ENCODE measurements at regions not wholly inside any gene's neighbourhood (a gene's known extent, or its start where the extent isn't known, plus 50 kb on each side); places are given as distances from the start of the nearest gene placed in this dataset.

GRCh38 chr4:43867908-43868307 lies 580.7 kb downstream of the KCTD8 start:
- TF ChIP-seq RBM22 (optimal IDR thresholded peaks at IDR 0.05; ENCODE audit: low read length) = no peak
- no peak for TF ChIP-seq BCL6 (CRISPR knock-in tag; IDR thresholded peaks at IDR 0.05)
- TF ChIP-seq RBAK (CRISPR knock-in tag; IDR thresholded peaks at IDR 0.05) = no peak
- TF ChIP-seq XRCC5 (optimal IDR thresholded peaks at IDR 0.05; ENCODE audit: low read length) = no peak
- no peak for TF ChIP-seq HES4 (CRISPR knock-in tag; IDR thresholded peaks at IDR 0.05; ENCODE audit: borderline replicate concordance)
- no peak for TF ChIP-seq ZNF10 (CRISPR knock-in tag; IDR thresholded peaks at IDR 0.05; ENCODE audit: borderline replicate concordance, low read depth)
- no peak for TF ChIP-seq LBX2 (CRISPR knock-in tag; IDR thresholded peaks at IDR 0.05; ENCODE audit: borderline replicate concordance)
- no peak for TF ChIP-seq GLI4 (CRISPR knock-in tag; IDR thresholded peaks at IDR 0.05; ENCODE audit: borderline replicate concordance)
- no peak overlapping the region for H3K4me2 ChIP-seq (ENCODE audit: low read depth, low read length)
- intact Hi-C loops (cut with micrococcal nuclease; ENCODE audit: unreplicated experiment) (no loop called here), in situ Hi-C loops (cut with HindIII; ENCODE audit: extremely low pct_ligation_motif_present, low pct_unique_long_range_greater_than_20kb) (no loop called here)
- BruUV-seq (replicated peaks) = no TSS peak
- whole genome bisulfite sequencing (ENCODE audit: low lambda C conversion rate) = 0% methylated on average over 2 of the region's 2 CpGs
- DNase-seq (ENCODE audit: low spot score) = no peak
- no peak overlapping the region for H3K27ac ChIP-seq (ENCODE audit: extremely low read length, insufficient read depth, low read length)
- H3K27me3 ChIP-seq (ENCODE audit: control insufficient read depth in 1 of 2, insufficient read depth in 2 of 2, low read length in 2 of 2) = no peaks in the 10 kb centered on the region
- no peaks in the 10 kb centered on the region for H3K79me2 ChIP-seq (ENCODE audit: insufficient read depth, low read length)
- no peak for FAIRE-seq
- H3K9me3 ChIP-seq (ENCODE audit: low read length) = peaks cover 51% of the 10 kb centered on the region
- no peak overlapping the region for H2AFZ ChIP-seq (ENCODE audit: low read length)
- ChIA-PET POLR2A (no interaction called here), CTCF (ENCODE audit: low intra/inter-chr PET ratio, low total read pairs) (no interaction called here)
- ATAC-seq = no peak
- H3K36me3 ChIP-seq (replicated peaks in 1 of 2; ENCODE audit: control insufficient read depth in 1 of 2, insufficient read depth in 2 of 2, low read length in 2 of 2) = no peaks in the 10 kb centered on the region
- no peak overlapping the region for H3K4me3 ChIP-seq (replicated peaks in 1 of 3; ENCODE audit: insufficient read depth in 1 of 3, low read depth in 2 of 3, low read length in 3 of 3)
- no peaks in the 10 kb centered on the region for H3K4me1 ChIP-seq (ENCODE audit: insufficient read depth, low read length)
- no peak overlapping the region for H3K9ac ChIP-seq (ENCODE audit: insufficient read depth, low read depth, low read length)
- H4K20me1 ChIP-seq (ENCODE audit: insufficient read depth, low read length) = no peaks in the 10 kb centered on the region

- Histone ChIP-seq H3K27ac (ENCODE audit: extremely low read length, insufficient read depth, low read length) (no peak overlapping the region), H3K79me2 (ENCODE audit: insufficient read depth, low read length) (no peaks in the 10 kb centered on the region), H3K4me2 (ENCODE audit: low read depth, low read length) (no peak overlapping the region), H3K9me3 (ENCODE audit: low read length) (peaks cover 28% of the 10 kb centered on the region), H3K4me3 (replicated peaks in 1 of 3; ENCODE audit: insufficient read depth in 1 of 3, low read depth in 2 of 3, low read length in 3 of 3) (no peak overlapping the region), H2AFZ (ENCODE audit: low read length) (no peak overlapping the region), H3K36me3 (replicated peaks in 1 of 2; ENCODE audit: control insufficient read depth in 1 of 2, insufficient read depth in 2 of 2, low read length in 2 of 2) (no peaks in the 10 kb centered on the region), H3K9ac (ENCODE audit: insufficient read depth, low read depth, low read length) (no peak overlapping the region), H3K4me1 (ENCODE audit: insufficient read depth, low read length) (no peaks in the 10 kb centered on the region), H4K20me1 (ENCODE audit: insufficient read depth, low read length) (no peaks in the 10 kb centered on the region), H3K27me3 (ENCODE audit: control insufficient read depth in 1 of 2, insufficient read depth in 2 of 2, low read length in 2 of 2) (no peaks in the 10 kb centered on the region)
- FAIRE-seq (no peak), DNase-seq (ENCODE audit: low spot score) (no peak), ATAC-seq (no peak)
- ChIA-PET POLR2A (no interaction called here), CTCF (ENCODE audit: low intra/inter-chr PET ratio, low total read pairs) (no interaction called here)
- WGBS (ENCODE audit: low lambda C conversion rate) = 16% methylated on average over 4 of the region's 4 CpGs
- intact Hi-C loops (cut with micrococcal nuclease; ENCODE audit: unreplicated experiment) (no loop called here), in situ Hi-C loops (cut with HindIII; ENCODE audit: extremely low pct_ligation_motif_present, low pct_unique_long_range_greater_than_20kb) (no loop called here)
- no TSS peak for BruUV-seq (replicated peaks)
- TF ChIP-seq KDM1A (CRISPR knock-in tag; IDR thresholded peaks at IDR 0.05) = no peak
- TF ChIP-seq, protein P1, sequence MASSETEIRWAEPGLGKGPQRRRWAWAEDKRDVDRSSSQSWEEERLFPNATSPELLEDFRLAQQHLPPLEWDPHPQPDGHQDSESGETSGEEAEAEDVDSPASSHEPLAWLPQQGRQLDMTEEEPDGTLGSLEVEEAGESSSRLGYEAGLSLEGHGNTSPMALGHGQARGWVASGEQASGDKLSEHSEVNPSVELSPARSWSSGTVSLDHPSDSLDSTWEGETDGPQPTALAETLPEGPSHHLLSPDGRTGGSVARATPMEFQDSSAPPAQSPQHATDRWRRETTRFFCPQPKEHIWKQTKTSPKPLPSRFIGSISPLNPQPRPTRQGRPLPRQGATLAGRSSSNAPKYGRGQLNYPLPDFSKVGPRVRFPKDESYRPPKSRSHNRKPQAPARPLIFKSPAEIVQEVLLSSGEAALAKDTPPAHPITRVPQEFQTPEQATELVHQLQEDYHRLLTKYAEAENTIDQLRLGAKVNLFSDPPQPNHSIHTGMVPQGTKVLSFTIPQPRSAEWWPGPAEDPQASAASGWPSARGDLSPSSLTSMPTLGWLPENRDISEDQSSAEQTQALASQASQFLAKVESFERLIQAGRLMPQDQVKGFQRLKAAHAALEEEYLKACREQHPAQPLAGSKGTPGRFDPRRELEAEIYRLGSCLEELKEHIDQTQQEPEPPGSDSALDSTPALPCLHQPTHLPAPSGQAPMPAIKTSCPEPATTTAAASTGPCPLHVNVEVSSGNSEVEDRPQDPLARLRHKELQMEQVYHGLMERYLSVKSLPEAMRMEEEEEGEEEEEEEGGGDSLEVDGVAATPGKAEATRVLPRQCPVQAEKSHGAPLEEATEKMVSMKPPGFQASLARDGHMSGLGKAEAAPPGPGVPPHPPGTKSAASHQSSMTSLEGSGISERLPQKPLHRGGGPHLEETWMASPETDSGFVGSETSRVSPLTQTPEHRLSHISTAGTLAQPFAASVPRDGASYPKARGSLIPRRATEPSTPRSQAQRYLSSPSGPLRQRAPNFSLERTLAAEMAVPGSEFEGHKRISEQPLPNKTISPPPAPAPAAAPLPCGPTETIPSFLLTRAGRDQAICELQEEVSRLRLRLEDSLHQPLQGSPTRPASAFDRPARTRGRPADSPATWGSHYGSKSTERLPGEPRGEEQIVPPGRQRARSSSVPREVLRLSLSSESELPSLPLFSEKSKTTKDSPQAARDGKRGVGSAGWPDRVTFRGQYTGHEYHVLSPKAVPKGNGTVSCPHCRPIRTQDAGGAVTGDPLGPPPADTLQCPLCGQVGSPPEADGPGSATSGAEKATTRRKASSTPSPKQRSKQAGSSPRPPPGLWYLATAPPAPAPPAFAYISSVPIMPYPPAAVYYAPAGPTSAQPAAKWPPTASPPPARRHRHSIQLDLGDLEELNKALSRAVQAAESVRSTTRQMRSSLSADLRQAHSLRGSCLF (CRISPR knock-in tag; IDR thresholded peaks at IDR 0.05; ENCODE audit: borderline replicate concordance) = no peak
- no peak for TF ChIP-seq ZNF441 (CRISPR knock-in tag; IDR thresholded peaks at IDR 0.05; ENCODE audit: borderline replicate concordance)
- no peak for TF ChIP-seq SMAD3 (CRISPR knock-in tag; IDR thresholded peaks at IDR 0.05)
- no peak for TF ChIP-seq NFE2L1 (CRISPR knock-in tag; IDR thresholded peaks at IDR 0.05; ENCODE audit: borderline replicate concordance)
- no peak for TF ChIP-seq CCAR2 (optimal IDR thresholded peaks at IDR 0.05; ENCODE audit: low read depth, low read length)
- TF ChIP-seq HOXA9 (CRISPR knock-in tag; IDR thresholded peaks at IDR 0.05; ENCODE audit: borderline replicate concordance) = no peak
- no peak for TF ChIP-seq CEBPG (CRISPR knock-in tag; IDR thresholded peaks at IDR 0.05)
- TF ChIP-seq ZNF543 (CRISPR knock-in tag; IDR thresholded peaks at IDR 0.05) = no peak
Measured at GRCh38 chr4:43875655-43876054, 573.0 kb downstream of the KCTD8 start.

All from HepG2 (cell line).